ENCODE measurements at regions not wholly inside any gene's neighbourhood (a gene's known extent, or its start where the extent isn't known, plus 50 kb on each side); places are given as distances from the start of the nearest gene placed in this dataset.

GRCh38 chr18:42338683-42339082 lies 383.6 kb downstream of the PIK3C3 start:
- CTCF ChIA-PET: no interaction called here

GRCh38 chr18:42339372-42339771 lies 384.3 kb downstream of the PIK3C3 start:
- Histone ChIP-seq H3K27ac (ENCODE audit: insufficient read depth, low read depth, low read length) (no peak overlapping the region), H3K9ac (replicated peaks; ENCODE audit: extremely low read depth, insufficient read depth, low read length) (no peak overlapping the region), H4K20me1 (replicated peaks; ENCODE audit: control insufficient read depth, extremely low read depth, insufficient read depth, low read length) (no peaks in the 10 kb centered on the region), H3K27me3 (ENCODE audit: control insufficient read depth in 2 of 2, insufficient read depth in 2 of 2, low read length in 2 of 2) (no peaks in the 10 kb centered on the region), H3K36me3 (ENCODE audit: control insufficient read depth in 2 of 2, extremely low read depth in 1 of 2, insufficient read depth in 2 of 2, low read length in 2 of 2) (no peaks in the 10 kb centered on the region), H3K9me3 (replicated peaks; ENCODE audit: control insufficient read depth, insufficient read depth, low read length) (peaks cover 2% of the 10 kb centered on the region), H3K4me2 (ENCODE audit: insufficient read depth, low read length) (no peak overlapping the region), H3K9me1 (replicated peaks; ENCODE audit: control insufficient read depth, extremely low read depth, insufficient read depth, low read length) (no peaks in the 10 kb centered on the region), H3K4me3 (replicated peaks in 1 of 3; ENCODE audit: insufficient read depth in 1 of 3, low read depth in 1 of 3, low read length in 3 of 3) (no peak overlapping the region), H3K4me1 (ENCODE audit: control insufficient read depth, extremely low read depth, insufficient read depth, low read length) (no peaks in the 10 kb centered on the region), H2AFZ (ENCODE audit: low read depth, low read length) (no peak overlapping the region), H3K79me2 (ENCODE audit: control insufficient read depth, insufficient read depth, low read length) (no peaks in the 10 kb centered on the region)
- FAIRE-seq (no peak), DNase-seq (ENCODE audit: low read depth, low spot score) (no peak)
- ChIA-PET CTCF (no interaction called here), POLR2A (no interaction called here)
- dilution Hi-C loops (cut with MboI; ENCODE audit: extremely low pct_ligation_motif_present, low sequenced_read_pairs) (no loop called here), intact Hi-C loops (cut with micrococcal nuclease) (no loop called here)
- BruUV-seq (replicated peaks): no TSS peak
- TF ChIP-seq EZH2 (IDR thresholded peaks at IDR 0.05; ENCODE audit: borderline replicate concordance, low read depth, low read length, severe bottlenecking) (no peak), POLR2AphosphoS5 (IDR thresholded peaks at IDR 0.05; ENCODE audit: insufficient read depth, low read depth, low read length) (no peak), MAX (IDR thresholded peaks at IDR 0.05; ENCODE audit: insufficient read depth, insufficient read length) (no peak), CTCF (IDR thresholded peaks at IDR 0.05; ENCODE audit: extremely low read depth in 1 of 2, insufficient read depth in 1 of 2, low read depth in 1 of 2, low read length in 2 of 2) (no peak), GATA2 (IDR thresholded peaks at IDR 0.05; ENCODE audit: insufficient read depth, insufficient read length, low read depth, low read length) (no peak)

More at GRCh38 chr18:42338683-42339082, 383.6 kb downstream of the PIK3C3 start:
- no peak for TF ChIP-seq GATA2 (IDR thresholded peaks at IDR 0.05; ENCODE audit: insufficient read depth, insufficient read length, low read depth, low read length)
- TF ChIP-seq FOS (IDR thresholded peaks at IDR 0.05; ENCODE audit: borderline replicate concordance, insufficient read depth, low read length): no peak
- TF ChIP-seq MAX (IDR thresholded peaks at IDR 0.05; ENCODE audit: insufficient read depth, insufficient read length): no peak
- no peak for TF ChIP-seq JUN (IDR thresholded peaks at IDR 0.05; ENCODE audit: borderline replicate concordance, insufficient read depth, insufficient read length, low read depth)
- Histone ChIP-seq H3K9me1 (replicated peaks; ENCODE audit: control insufficient read depth, extremely low read depth, insufficient read depth, low read length) (no peaks in the 10 kb centered on the region), H2AFZ (ENCODE audit: low read depth, low read length) (no peak overlapping the region), H3K36me3 (ENCODE audit: control insufficient read depth in 2 of 2, extremely low read depth in 1 of 2, insufficient read depth in 2 of 2, low read length in 2 of 2) (no peaks in the 10 kb centered on the region), H3K9me3 (replicated peaks; ENCODE audit: control insufficient read depth, insufficient read depth, low read length) (peaks cover 2% of the 10 kb centered on the region), H3K27ac (ENCODE audit: insufficient read depth, low read depth, low read length) (no peak overlapping the region), H4K20me1 (replicated peaks; ENCODE audit: control insufficient read depth, extremely low read depth, insufficient read depth, low read length) (no peaks in the 10 kb centered on the region), H3K79me2 (ENCODE audit: control insufficient read depth, insufficient read depth, low read length) (no peaks in the 10 kb centered on the region), H3K27me3 (ENCODE audit: control insufficient read depth in 2 of 2, insufficient read depth in 2 of 2, low read length in 2 of 2) (no peaks in the 10 kb centered on the region), H3K4me2 (ENCODE audit: insufficient read depth, low read length) (no peak overlapping the region), H3K4me1 (ENCODE audit: control insufficient read depth, extremely low read depth, insufficient read depth, low read length) (no peaks in the 10 kb centered on the region), H3K9ac (replicated peaks; ENCODE audit: extremely low read depth, insufficient read depth, low read length) (no peak overlapping the region), H3K4me3 (replicated peaks in 1 of 3; ENCODE audit: insufficient read depth in 1 of 3, low read depth in 1 of 3, low read length in 3 of 3) (no peak overlapping the region)
- POLR2A ChIA-PET: no interaction called here
- no TSS peak for BruUV-seq (replicated peaks)
- dilution Hi-C loops (cut with MboI; ENCODE audit: extremely low pct_ligation_motif_present, low sequenced_read_pairs): no loop called here
- intact Hi-C loops (cut with micrococcal nuclease): no loop called here
- no peak for FAIRE-seq
- DNase-seq (ENCODE audit: low read depth, low spot score): no peak

Data from endothelial cell of umbilical vein (primary cell).